ENCODE measurements at regions not wholly inside any gene's neighbourhood (a gene's known extent, or its start where the extent isn't known, plus 50 kb on each side); places are given as distances from the start of the nearest gene placed in this dataset.

- no peak overlapping the region for H2AFZ ChIP-seq (ENCODE audit: low read length)
- no peak overlapping the region for H3K4ac ChIP-seq (ENCODE audit: low read depth, low read length)
- H3K79me1 ChIP-seq (ENCODE audit: insufficient read depth, low read depth, low read length, poor library complexity, severe bottlenecking): no peaks in the 10 kb centered on the region
- no peak overlapping the region for H3K23ac ChIP-seq (ENCODE audit: insufficient read length, low read depth, low read length)
- H2BK20ac ChIP-seq (ENCODE audit: low read depth, low read length, poor library complexity, severe bottlenecking): no peak overlapping the region
- peaks cover 7% of the 10 kb centered on the region; the same call in 1 of the 2 replicates for H3K27me3 Mint-ChIP-seq (ENCODE audit: low read depth)
- no peaks in the 10 kb centered on the region for H3K9me3 ChIP-seq (ENCODE audit: control insufficient read depth, low read depth, low read length)
- no peak overlapping the region for H4K91ac ChIP-seq (ENCODE audit: insufficient read length, low read depth, low read length)
- no peak overlapping the region for H3K9ac ChIP-seq (ENCODE audit: extremely low read depth, insufficient read length, low read length)
- TF ChIP-seq CTCF (conservative IDR thresholded peaks at IDR 0.05): 0 out of 3 replicates have a peak, but pooled peaks have one; percentile 13
- no peak overlapping the region for H2BK120ac ChIP-seq (ENCODE audit: low read depth, low read length, poor library complexity, severe bottlenecking)
- peak; percentile 42 for DNase-seq
- H3K4me2 ChIP-seq (ENCODE audit: insufficient read depth, insufficient read length, low read length): no peak overlapping the region
- H3K4me3 Mint-ChIP-seq: no peak overlapping the region
- H3K56ac ChIP-seq (ENCODE audit: insufficient read length, low read depth, low read length): no peak overlapping the region
- H3K4me1 ChIP-seq (ENCODE audit: insufficient read depth, low read length): no peaks in the 10 kb centered on the region
- no peaks in the 10 kb centered on the region for H3K27me3 ChIP-seq (ENCODE audit: insufficient read depth, low read length)
- WGBS (ENCODE audit: extremely low coverage, insufficient read length, low lambda C conversion rate): no CpG with 5 or more reads among the region's 4 CpGs
- no peak overlapping the region for H2AK5ac ChIP-seq (ENCODE audit: insufficient read length, low read length)
- no peak overlapping the region for H3K14ac ChIP-seq (ENCODE audit: insufficient read depth, low read length)
- no peaks in the 10 kb centered on the region for H3K36me3 Mint-ChIP-seq (ENCODE audit: insufficient read depth in 1 of 3, low read depth in 3 of 3)
- no peaks in the 10 kb centered on the region for H3K79me2 ChIP-seq (ENCODE audit: insufficient read depth, low read length)
- no peak overlapping the region for H3T11ph ChIP-seq (ENCODE audit: low read length)
- no peak overlapping the region for H3K27ac Mint-ChIP-seq
- no peak overlapping the region for H3K27ac ChIP-seq (ENCODE audit: insufficient read length, low read depth, low read length)
- no peaks in the 10 kb centered on the region for H4K20me1 ChIP-seq (ENCODE audit: control insufficient read depth, insufficient read depth, insufficient read length)
- no peaks in the 10 kb centered on the region for H3K23me2 ChIP-seq (ENCODE audit: insufficient read length, low read depth, low read length, poor library complexity, severe bottlenecking)
- H2BK12ac ChIP-seq (ENCODE audit: insufficient read length, low read depth, low read length): no peak overlapping the region
- H2BK5ac ChIP-seq (ENCODE audit: insufficient read length, low read length): no peak overlapping the region
- no peak overlapping the region for H4K5ac ChIP-seq (ENCODE audit: insufficient read length, low read depth, low read length)
- no peak overlapping the region for H4K8ac ChIP-seq (replicated peaks; ENCODE audit: insufficient read length, low read depth, low read length)
- H3K9me3 Mint-ChIP-seq: no peaks in the 10 kb centered on the region
- H3K18ac ChIP-seq (ENCODE audit: insufficient read length, low read depth, low read length): no peak overlapping the region
- H3K4me1 Mint-ChIP-seq: peaks cover 3 to 10% of the 10 kb centered on the region in 2 experiments; a peak in 3 of 4 replicates
- no peak overlapping the region for H2BK15ac ChIP-seq (ENCODE audit: low read depth, low read length)
Observed at GRCh38 chr3:16060358-16060852, 114.1 kb upstream of the GALNT15 start.
